ENCODE measurements at regions not wholly inside any gene's neighbourhood (a gene's known extent, or its start where the extent isn't known, plus 50 kb on each side); places are given as distances from the start of the nearest gene placed in this dataset.

DNA sequence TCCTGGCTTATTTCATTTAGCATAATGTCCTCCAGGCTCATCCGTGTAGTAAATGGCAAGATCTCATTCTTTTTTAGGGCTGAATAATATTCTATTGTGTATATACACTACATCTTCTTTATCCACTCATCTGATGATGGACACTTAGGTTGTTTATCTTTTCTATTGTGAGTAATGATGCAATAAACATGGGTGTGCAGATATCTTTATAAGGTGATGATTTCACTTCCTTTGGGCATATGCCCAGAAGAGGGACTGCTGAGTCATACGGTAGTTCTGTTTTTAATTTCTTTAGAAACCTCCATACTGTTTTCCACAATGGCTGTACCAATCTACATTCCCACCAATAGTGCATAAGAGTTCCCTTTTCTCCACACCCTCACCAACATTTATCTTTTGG lies 317.6 kb upstream of the CNKSR2 start:
- no peak for DNase-seq (ENCODE audit: low read depth)
- no peak overlapping the region for H3K4me3 ChIP-seq (ENCODE audit: low read depth, low read length)
- TF ChIP-seq, protein P1, sequence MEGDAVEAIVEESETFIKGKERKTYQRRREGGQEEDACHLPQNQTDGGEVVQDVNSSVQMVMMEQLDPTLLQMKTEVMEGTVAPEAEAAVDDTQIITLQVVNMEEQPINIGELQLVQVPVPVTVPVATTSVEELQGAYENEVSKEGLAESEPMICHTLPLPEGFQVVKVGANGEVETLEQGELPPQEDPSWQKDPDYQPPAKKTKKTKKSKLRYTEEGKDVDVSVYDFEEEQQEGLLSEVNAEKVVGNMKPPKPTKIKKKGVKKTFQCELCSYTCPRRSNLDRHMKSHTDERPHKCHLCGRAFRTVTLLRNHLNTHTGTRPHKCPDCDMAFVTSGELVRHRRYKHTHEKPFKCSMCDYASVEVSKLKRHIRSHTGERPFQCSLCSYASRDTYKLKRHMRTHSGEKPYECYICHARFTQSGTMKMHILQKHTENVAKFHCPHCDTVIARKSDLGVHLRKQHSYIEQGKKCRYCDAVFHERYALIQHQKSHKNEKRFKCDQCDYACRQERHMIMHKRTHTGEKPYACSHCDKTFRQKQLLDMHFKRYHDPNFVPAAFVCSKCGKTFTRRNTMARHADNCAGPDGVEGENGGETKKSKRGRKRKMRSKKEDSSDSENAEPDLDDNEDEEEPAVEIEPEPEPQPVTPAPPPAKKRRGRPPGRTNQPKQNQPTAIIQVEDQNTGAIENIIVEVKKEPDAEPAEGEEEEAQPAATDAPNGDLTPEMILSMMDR (IDR thresholded peaks at IDR 0.05; ENCODE audit: control insufficient read depth, extremely low read depth, insufficient read depth): no peak

DNA sequence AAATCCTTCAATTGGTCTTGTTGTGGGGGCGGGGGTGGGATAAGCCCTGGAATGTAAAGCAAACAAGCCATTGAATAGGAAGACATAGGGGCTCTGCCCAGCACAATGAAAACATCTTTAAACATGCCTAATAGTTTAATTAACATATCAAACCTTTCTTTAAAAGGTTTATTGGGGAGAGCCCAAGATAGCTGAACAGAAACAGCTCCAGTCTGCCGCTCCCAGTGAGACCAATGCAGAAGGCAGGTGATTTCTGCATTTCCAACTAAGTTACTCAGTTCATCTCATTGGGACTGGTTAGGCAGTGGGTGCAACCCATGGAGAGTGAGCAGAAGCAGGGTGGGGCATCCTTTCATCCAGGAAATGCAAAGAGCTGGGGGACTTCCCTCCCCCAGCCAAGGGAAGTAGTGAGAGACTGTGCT lies 327.2 kb upstream of the CNKSR2 start:
- DNase-seq (ENCODE audit: low read depth): no peak
- no peak overlapping the region for H3K4me3 ChIP-seq (ENCODE audit: low read depth, low read length)
- TF ChIP-seq, protein P1 (IDR thresholded peaks at IDR 0.05; ENCODE audit: control insufficient read depth, extremely low read depth, insufficient read depth): no peak

DNA sequence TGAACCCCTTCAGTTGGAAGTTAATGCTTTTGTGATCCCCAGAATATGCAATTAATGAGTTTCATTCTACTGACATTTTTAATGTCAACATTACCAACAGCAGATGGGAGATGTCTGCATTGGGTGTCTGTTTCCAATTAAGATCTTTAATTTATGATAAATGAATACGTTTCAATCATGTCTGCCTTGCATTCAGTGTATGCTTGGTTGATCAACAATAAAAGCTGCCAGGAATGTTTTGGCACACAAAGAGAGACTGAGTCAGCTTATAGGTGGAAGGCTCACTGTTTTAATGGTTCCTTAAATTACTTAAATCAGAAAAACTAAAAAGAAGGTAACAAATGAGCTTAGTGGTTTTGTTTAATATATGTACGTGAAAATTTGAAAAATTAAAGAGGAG lies 359.9 kb upstream of the CNKSR2 start:
- DNase-seq (ENCODE audit: low read depth): no peak
- H3K4me3 ChIP-seq (ENCODE audit: low read depth, low read length): no peak overlapping the region
- TF ChIP-seq, protein P1 (IDR thresholded peaks at IDR 0.05; ENCODE audit: control insufficient read depth, extremely low read depth, insufficient read depth): no peak

DNA sequence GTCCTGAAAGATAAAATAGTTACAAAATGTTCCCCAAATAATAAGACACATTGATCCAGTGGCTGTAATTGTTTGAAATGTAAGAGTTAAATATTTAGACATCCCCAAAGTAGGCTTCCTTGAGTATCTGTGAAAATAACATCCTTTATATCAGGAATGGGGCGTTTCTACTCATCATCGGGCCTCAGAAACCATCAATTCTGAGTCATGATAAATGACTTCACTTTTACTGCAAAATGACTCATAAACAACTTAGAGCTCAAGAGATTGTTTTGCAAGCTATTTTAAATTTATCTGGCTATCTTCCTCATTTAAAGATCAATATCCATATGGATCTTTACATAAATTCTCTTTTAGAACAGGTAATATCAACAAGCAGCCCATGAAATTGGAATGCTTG lies 369.4 kb upstream of the CNKSR2 start:
- no peak overlapping the region for H3K4me3 ChIP-seq (ENCODE audit: low read depth, low read length)
- DNase-seq (ENCODE audit: low read depth): no peak
- TF ChIP-seq, protein P1 (IDR thresholded peaks at IDR 0.05; ENCODE audit: control insufficient read depth, extremely low read depth, insufficient read depth): no peak

DNA sequence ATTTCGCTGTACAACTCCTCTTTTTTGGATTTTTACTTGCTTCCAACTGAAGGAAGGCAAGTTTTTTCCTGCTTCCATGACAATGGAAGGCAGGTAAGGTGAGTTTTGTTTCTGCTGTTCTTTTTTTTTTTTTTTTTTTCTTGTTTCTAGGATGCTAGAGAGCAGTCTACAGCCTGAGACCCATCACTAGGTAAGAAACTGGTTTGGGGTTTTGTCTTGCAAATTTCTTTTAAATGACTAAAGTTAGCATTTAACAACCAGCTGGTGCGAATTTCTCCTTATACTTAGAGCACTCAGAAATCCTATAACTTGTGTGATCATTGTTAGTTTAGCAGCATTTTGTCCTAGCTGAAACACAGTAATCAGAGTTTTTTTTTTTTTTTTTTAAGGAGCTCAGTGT lies 378.4 kb upstream of the CNKSR2 start:
- no peak overlapping the region for H3K4me3 ChIP-seq (ENCODE audit: low read depth, low read length)
- DNase-seq (ENCODE audit: low read depth): no peak
- TF ChIP-seq, protein P1 (IDR thresholded peaks at IDR 0.05; ENCODE audit: control insufficient read depth, extremely low read depth, insufficient read depth): no peak

DNA sequence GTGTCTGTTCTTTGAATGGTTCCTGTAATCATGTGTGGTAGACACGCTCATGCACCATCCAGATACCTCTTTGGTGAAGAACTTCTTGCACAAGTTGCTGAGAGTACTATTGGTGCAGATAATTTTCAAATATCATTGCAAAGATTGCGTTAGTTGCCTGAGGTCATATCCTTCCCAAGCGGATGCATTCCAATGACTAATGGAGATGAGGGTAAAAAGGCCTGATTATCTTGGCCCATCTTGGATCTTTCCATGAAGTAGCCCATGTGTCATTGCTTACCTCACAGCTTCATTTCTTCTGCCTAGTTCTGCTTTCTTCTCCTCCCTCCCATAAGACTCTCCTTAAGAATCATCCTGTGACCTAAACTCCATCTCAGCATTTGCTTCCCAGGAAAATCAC lies 384.9 kb upstream of the CNKSR2 start:
- H3K4me3 ChIP-seq (ENCODE audit: low read depth, low read length): no peak overlapping the region
- no peak for DNase-seq (ENCODE audit: low read depth)
- TF ChIP-seq, protein P1 (IDR thresholded peaks at IDR 0.05; ENCODE audit: control insufficient read depth, extremely low read depth, insufficient read depth): no peak

DNA sequence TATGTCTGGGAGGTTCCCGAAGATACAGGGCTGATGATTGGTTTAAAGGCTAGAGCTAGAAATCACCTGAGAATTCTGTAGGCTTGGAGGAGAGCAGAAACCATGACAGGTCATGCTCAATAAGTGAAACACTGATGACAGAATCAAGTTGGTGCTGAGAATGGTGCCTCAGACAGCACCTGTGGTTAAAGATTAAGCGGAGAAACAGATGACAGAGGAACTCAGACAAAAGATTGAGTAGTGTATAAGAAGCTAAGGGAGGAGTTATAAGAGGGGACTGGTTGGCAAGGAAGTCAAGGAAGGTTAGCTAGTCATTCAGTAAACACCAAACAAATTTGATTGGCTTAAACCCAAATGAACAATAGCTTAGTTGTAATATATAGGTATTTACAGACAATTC lies 385.4 kb upstream of the CNKSR2 start:
- DNase-seq (ENCODE audit: low read depth): no peak
- no peak overlapping the region for H3K4me3 ChIP-seq (ENCODE audit: low read depth, low read length)
- TF ChIP-seq, protein P1 (IDR thresholded peaks at IDR 0.05; ENCODE audit: control insufficient read depth, extremely low read depth, insufficient read depth): no peak
